ENCODE measurements at regions not wholly inside any gene's neighbourhood (a gene's known extent, or its start where the extent isn't known, plus 50 kb on each side); places are given as distances from the start of the nearest gene placed in this dataset.

DNA sequence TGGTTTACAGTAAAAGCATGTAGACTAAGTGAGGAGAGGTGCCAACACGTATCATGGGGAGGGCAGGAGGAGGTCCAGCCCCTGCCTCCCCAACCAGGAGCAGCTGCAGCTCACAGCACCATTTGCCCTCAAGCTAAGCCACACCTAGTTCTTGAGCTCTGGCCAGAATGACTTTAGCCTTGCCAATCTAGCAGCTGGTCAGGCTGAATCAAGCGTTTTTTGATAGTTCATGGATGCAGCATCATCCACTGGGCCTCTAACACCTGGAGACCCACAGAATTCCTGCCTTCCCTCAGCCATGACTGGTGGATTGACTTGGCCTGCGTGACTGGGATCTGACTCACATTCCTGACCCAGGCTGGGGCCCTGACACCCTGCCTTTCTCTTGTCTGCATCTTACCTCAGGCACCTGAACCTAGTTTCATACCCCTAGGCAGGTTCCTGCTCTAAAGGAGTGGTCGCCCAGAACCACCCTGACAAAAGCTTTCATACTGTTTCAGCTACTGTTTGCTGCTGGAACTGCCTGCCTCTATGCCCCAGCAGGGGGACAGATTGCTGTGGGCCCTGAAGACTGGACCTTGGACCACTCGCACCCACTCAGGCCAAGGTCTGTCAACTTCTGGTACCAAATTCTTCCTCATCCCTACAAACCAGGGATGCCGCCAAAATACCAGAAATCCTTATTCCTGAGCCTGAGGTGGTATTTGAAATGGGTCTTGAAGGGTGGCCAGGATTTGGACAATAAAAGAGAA, 122.3 kb downstream of the QRSL1 start:
- ATAC-seq = peak; percentile 42; the same call in 1 of the 2 replicates
- H3K4me1 ChIP-seq (ENCODE audit: control insufficient read depth in 1 of 2, insufficient read depth in 2 of 2, low read length in 2 of 2) = peaks cover 0 to 4% of the 10 kb centered on the region in 2 experiments; a peak in 1 of 4 replicates
- no peaks in the 10 kb centered on the region for H3K9me2 ChIP-seq (ENCODE audit: insufficient read depth)
- BruUV-seq (replicated peaks) = no TSS peak
- DNase-seq (ENCODE audit: low read depth, low spot score) = no peak
- no peak overlapping the region for H2AFZ ChIP-seq (ENCODE audit: low read depth, low read length, poor library complexity, severe bottlenecking)
- H3K27ac ChIP-seq (ENCODE audit: low read depth, low read length) = no peak overlapping the region
- H3K79me2 ChIP-seq (ENCODE audit: insufficient read depth, low read length) = no peaks in the 10 kb centered on the region
- intact Hi-C loops (cut with micrococcal nuclease) = no loop called here
- CTCF ChIA-PET = no interaction called here
- no peaks in the 10 kb centered on the region for H3K27me3 ChIP-seq (ENCODE audit: insufficient read depth, low read length)
- no peak overlapping the region for H3K9ac ChIP-seq (ENCODE audit: low read length)
- no peak for TF ChIP-seq EZH2 (IDR thresholded peaks at IDR 0.05)
- TF ChIP-seq, protein P1, sequence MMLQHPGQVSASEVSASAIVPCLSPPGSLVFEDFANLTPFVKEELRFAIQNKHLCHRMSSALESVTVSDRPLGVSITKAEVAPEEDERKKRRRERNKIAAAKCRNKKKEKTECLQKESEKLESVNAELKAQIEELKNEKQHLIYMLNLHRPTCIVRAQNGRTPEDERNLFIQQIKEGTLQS (IDR thresholded peaks at IDR 0.05) = no peak
- no peaks in the 10 kb centered on the region for H4K20me1 ChIP-seq (ENCODE audit: insufficient read depth)
- no peak overlapping the region for H3K4me3 ChIP-seq (replicated peaks in 1 of 2; ENCODE audit: low read depth in 1 of 2, low read length in 2 of 2)
- POLR2A ChIA-PET = no interaction called here
- H3K9me3 ChIP-seq (ENCODE audit: control insufficient read depth in 1 of 2, insufficient read depth in 1 of 2, low read depth in 1 of 2, low read length in 2 of 2) = no peaks in the 10 kb centered on the region
- RAD21 ChIA-PET (ENCODE audit: low non-redundant PET in 1 of 2, low total read pairs in 2 of 2, uncharacterized antibody in 2 of 2, unreplicated experiment in 2 of 2) = no interaction called here
- H3K36me3 ChIP-seq (ENCODE audit: control insufficient read depth in 1 of 2, insufficient read depth in 2 of 2, low read length in 2 of 2) = no peaks in the 10 kb centered on the region
- no peak overlapping the region for H3K4me2 ChIP-seq (ENCODE audit: low read length)

DNA sequence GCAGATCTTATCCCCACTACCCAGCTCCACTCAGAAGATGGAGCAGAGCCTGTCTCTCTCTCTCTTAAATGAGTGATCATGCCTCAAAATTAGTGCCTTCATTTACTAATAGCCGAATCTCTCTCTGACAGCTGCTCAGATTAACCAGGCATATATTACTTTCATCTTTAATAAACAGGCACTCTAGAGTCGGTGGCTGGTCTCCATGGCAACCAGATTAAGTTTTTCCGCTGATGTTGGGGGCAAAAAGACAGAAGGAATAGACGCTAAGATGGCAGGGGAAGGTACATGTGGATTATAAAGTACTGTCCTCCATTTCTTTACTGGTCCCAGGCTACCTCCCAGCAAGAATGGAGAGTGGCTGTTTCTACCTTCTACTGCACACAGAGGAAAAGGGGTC, 121.6 kb downstream of the QRSL1 start:
- DNase-seq (ENCODE audit: low read depth, low spot score) (no peak), ATAC-seq (0 out of 2 replicates have a peak, but pooled peaks have one; percentile 6)
- Histone ChIP-seq H2AFZ (ENCODE audit: low read depth, low read length, poor library complexity, severe bottlenecking) (no peak overlapping the region), H3K27me3 (ENCODE audit: insufficient read depth, low read length) (no peaks in the 10 kb centered on the region), H3K36me3 (ENCODE audit: control insufficient read depth in 1 of 2, insufficient read depth in 2 of 2, low read length in 2 of 2) (no peaks in the 10 kb centered on the region), H3K4me1 (ENCODE audit: control insufficient read depth in 1 of 2, insufficient read depth in 2 of 2, low read length in 2 of 2) (peaks cover 0 to 4% of the 10 kb centered on the region in 2 experiments; a peak in 1 of 4 replicates), H3K27ac (ENCODE audit: low read depth, low read length) (no peak overlapping the region), H3K9me3 (ENCODE audit: control insufficient read depth in 1 of 2, insufficient read depth in 1 of 2, low read depth in 1 of 2, low read length in 2 of 2) (no peaks in the 10 kb centered on the region), H3K4me2 (ENCODE audit: low read length) (no peak overlapping the region), H4K20me1 (ENCODE audit: insufficient read depth) (no peaks in the 10 kb centered on the region), H3K79me2 (ENCODE audit: insufficient read depth, low read length) (no peaks in the 10 kb centered on the region), H3K9ac (ENCODE audit: low read length) (no peak overlapping the region), H3K9me2 (ENCODE audit: insufficient read depth) (no peaks in the 10 kb centered on the region), H3K4me3 (replicated peaks in 1 of 2; ENCODE audit: low read depth in 1 of 2, low read length in 2 of 2) (no peak overlapping the region)
- POLR2A ChIA-PET = no interaction called here
- TF ChIP-seq SRF (IDR thresholded peaks at IDR 0.05; ENCODE audit: low read depth) (no peak), RAD21 (IDR thresholded peaks at IDR 0.05; ENCODE audit: low read depth) (no peak), FOSL1 (IDR thresholded peaks at IDR 0.05; ENCODE audit: low read depth) (no peak), TCF7L2 (IDR thresholded peaks at IDR 0.05; ENCODE audit: borderline replicate concordance, extremely low read depth, insufficient read depth, insufficient read length) (no peak), JUND (IDR thresholded peaks at IDR 0.05) (no peak), POLR2A (IDR thresholded peaks at IDR 0.05; ENCODE audit: borderline replicate concordance, extremely low read depth, insufficient read depth, insufficient read length) (no peak), EZH2 (IDR thresholded peaks at IDR 0.05) (no peak), EGR1 (IDR thresholded peaks at IDR 0.05; ENCODE audit: low read depth) (no peak), EZH2phosphoT487 (IDR thresholded peaks at IDR 0.05; ENCODE audit: borderline replicate concordance) (no peak), ZFX (IDR thresholded peaks at IDR 0.05) (no peak)
- TF ChIP-seq, protein P1 (IDR thresholded peaks at IDR 0.05) = no peak
- TF ChIP-seq, protein P2, sequence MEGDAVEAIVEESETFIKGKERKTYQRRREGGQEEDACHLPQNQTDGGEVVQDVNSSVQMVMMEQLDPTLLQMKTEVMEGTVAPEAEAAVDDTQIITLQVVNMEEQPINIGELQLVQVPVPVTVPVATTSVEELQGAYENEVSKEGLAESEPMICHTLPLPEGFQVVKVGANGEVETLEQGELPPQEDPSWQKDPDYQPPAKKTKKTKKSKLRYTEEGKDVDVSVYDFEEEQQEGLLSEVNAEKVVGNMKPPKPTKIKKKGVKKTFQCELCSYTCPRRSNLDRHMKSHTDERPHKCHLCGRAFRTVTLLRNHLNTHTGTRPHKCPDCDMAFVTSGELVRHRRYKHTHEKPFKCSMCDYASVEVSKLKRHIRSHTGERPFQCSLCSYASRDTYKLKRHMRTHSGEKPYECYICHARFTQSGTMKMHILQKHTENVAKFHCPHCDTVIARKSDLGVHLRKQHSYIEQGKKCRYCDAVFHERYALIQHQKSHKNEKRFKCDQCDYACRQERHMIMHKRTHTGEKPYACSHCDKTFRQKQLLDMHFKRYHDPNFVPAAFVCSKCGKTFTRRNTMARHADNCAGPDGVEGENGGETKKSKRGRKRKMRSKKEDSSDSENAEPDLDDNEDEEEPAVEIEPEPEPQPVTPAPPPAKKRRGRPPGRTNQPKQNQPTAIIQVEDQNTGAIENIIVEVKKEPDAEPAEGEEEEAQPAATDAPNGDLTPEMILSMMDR (IDR thresholded peaks at IDR 0.05 in 2 of 3, conservative IDR thresholded peaks at IDR 0.05 in 1 of 3; ENCODE audit: borderline replicate concordance in 1 of 3, insufficient read depth in 1 of 3, low read depth in 2 of 3, low read length in 2 of 3) = no peak
- TF ChIP-seq, protein P3, sequence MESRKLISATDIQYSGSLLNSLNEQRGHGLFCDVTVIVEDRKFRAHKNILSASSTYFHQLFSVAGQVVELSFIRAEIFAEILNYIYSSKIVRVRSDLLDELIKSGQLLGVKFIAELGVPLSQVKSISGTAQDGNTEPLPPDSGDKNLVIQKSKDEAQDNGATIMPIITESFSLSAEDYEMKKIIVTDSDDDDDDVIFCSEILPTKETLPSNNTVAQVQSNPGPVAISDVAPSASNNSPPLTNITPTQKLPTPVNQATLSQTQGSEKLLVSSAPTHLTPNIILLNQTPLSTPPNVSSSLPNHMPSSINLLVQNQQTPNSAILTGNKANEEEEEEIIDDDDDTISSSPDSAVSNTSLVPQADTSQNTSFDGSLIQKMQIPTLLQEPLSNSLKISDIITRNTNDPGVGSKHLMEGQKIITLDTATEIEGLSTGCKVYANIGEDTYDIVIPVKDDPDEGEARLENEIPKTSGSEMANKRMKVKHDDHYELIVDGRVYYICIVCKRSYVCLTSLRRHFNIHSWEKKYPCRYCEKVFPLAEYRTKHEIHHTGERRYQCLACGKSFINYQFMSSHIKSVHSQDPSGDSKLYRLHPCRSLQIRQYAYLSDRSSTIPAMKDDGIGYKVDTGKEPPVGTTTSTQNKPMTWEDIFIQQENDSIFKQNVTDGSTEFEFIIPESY (IDR thresholded peaks at IDR 0.05; ENCODE audit: extremely low read depth, insufficient replicate concordance, low read length) = no peak
- no TSS peak for BruUV-seq (replicated peaks)
- intact Hi-C loops (cut with micrococcal nuclease) = no loop called here
- RAD21 ChIA-PET (ENCODE audit: low non-redundant PET in 1 of 2, low total read pairs in 2 of 2, uncharacterized antibody in 2 of 2, unreplicated experiment in 2 of 2) = no interaction called here
- CTCF ChIA-PET = no interaction called here
